BE2C (cell line): ENCODE measurements at regions not wholly inside any gene's neighbourhood (a gene's known extent, or its start where the extent isn't known, plus 50 kb on each side); places are given as distances from the start of the nearest gene placed in this dataset.
A peak's percentile ranks its signal among the peaks of the same experiment; 100 is the strongest.
"Not testable (repeated sequence)": the region's sequence is repeated elsewhere in the genome, so short reads cannot be mapped to it uniquely, and the experiment has no call there.

Source experiments
- DNase-seq: peaks from one replicate; pipeline ENCODE4 v3.0.0-alpha.2; 2020
- H3K27me3 ChIP-seq: fragments of 250-450 bp; sonication (Bioruptor Pico); 2 replicates; pipeline ENCODE4 v1.5.1; 2020; ENCODE audit warnings: mild to moderate bottlenecking
- H3K36me3 ChIP-seq: fragments of 250-450 bp; sonication (Bioruptor Pico); 2 replicates; pipeline ENCODE4 v1.5.1; 2020; ENCODE audit warnings: mild to moderate bottlenecking
- H3K4me1 ChIP-seq: fragments of 250-450 bp; sonication (Bioruptor Pico); 2 replicates; pipeline ENCODE4 v1.5.1; 2020
- H3K4me3 ChIP-seq: 2 replicates; pipeline ENCODE4 v1.5.1; 2011; ENCODE audit warnings: low read depth, low read length
- H3K9me3 ChIP-seq: fragments of 250-450 bp; sonication (Bioruptor Pico); 2 replicates; pipeline ENCODE4 v1.5.1; 2020
- CTCF ChIP-seq: IDR thresholded peaks from 2 replicates; pipeline ENCODE4 v1.5.1; 2012; ENCODE audit warnings: mild to moderate bottlenecking, low read depth, low read length

- no peak for DNase-seq
- Histone ChIP-seq H3K9me3 (no peaks in the 10 kb centered on the region), H3K27me3 (no peaks in the 10 kb centered on the region), H3K36me3 (no peaks in the 10 kb centered on the region), H3K4me3 (no peak overlapping the region), H3K4me1 (no peaks in the 10 kb centered on the region)
- TF ChIP-seq CTCF, result no peak
These were observed 88.3 kb upstream of the NT5E start for GRCh38 chr6:85361643-85362014.

DNA sequence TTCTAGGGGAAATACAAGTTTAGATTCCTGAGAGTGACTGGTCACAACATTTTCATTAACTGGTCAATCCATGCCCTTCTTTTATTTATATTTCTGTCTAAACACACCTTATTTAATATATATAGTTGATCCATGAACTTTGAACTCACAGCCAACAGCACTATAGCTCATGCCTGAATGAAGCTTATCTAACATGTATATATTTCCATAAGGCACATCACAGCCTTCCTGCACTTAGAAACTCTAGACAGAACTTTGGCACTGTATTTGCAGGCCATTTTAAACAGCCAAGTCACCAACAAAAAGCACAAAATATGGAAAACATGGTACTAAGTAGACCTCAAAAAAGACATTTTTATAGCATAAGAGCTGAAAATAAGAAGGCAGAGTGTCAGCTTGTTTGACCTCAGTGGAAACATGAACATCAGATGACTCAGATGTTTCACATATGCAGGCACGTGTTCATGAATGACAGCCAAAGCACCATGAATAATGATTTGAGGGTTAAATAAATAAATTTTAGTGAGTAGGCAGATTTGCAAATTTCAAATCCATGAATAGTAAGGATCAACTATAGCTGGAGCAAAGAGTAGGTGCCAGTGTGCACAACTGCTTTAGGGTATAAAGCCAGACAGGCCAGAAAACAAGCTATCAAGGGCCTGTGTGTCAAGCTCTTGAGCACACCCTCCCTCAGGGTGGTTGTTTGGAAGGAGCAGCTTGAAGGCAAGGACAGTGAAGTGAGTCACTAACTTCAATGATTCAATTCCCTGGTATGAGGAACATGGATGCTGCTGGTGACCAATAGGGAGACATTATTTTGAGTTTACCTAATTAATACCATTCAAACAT lies 88.9 kb upstream of the NT5E start:
- no peak for DNase-seq
- H3K36me3 ChIP-seq, result no peaks in the 10 kb centered on the region
- no peak for TF ChIP-seq CTCF
- no peaks in the 10 kb centered on the region for H3K27me3 ChIP-seq
- H3K4me3 ChIP-seq, result no peak overlapping the region
- H3K9me3 ChIP-seq, result no peaks in the 10 kb centered on the region
- H3K4me1 ChIP-seq, result no peaks in the 10 kb centered on the region

DNA sequence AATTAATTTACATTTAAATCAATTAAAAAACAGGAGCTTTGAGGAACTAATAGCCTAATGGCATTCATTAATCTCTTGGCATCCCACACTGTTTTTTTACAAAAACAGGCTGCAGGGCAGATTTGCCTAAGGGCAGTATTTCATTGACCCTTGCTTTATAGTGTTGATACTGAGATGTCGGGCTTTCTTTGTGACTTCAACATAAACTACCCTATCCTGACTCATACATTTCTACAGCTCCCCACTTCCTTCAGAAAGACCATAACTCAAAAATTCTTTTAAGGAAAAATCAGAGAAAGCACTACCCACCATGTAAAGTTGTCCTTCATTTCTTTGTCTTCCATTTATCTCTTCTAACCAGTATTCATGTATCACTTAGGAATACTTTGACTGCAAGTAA lies 92.2 kb upstream of the NT5E start:
- Histone ChIP-seq H3K4me3 (no peak overlapping the region), H3K27me3 (no peaks in the 10 kb centered on the region), H3K36me3 (no peaks in the 10 kb centered on the region), H3K4me1 (peaks cover 4% of the 10 kb centered on the region; the same call in 1 of the 2 replicates), H3K9me3 (no peaks in the 10 kb centered on the region)
- TF ChIP-seq CTCF, result no peak
- DNase-seq, result no peak

DNA sequence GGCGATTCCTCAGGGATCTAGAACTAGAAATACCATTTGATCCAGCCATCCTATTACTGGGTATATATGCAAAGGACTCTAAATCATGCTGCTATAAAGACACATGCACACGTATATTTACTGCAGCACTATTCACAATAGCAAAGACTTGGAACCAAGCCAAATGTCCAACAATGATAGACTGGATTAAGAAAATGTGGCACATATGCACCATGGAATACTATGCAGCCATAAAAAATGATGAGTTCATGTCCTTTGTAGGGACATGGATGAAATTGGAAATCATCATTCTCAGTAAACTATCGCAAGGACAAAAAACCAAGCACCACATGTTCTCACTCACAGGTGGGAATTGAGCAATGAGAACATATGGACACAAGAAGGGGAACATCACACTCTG lies 93.1 kb upstream of the NT5E start:
- not testable (repeated sequence) for H3K27me3 ChIP-seq, DNase-seq, H3K36me3 ChIP-seq, H3K9me3 ChIP-seq, H3K4me1 ChIP-seq, H3K4me3 ChIP-seq

- no peak for DNase-seq
- H3K36me3 ChIP-seq, result no peaks in the 10 kb centered on the region
- TF ChIP-seq CTCF, result no peak
- no peaks in the 10 kb centered on the region for H3K27me3 ChIP-seq
- H3K9me3 ChIP-seq, result no peaks in the 10 kb centered on the region
- no peak overlapping the region for H3K4me3 ChIP-seq
- H3K4me1 ChIP-seq, result peaks cover 4% of the 10 kb centered on the region; the same call in 1 of the 2 replicates
These were observed 94.1 kb upstream of the NT5E start for GRCh38 chr6:85355816-85356215.

GRCh38 chr6:85354761-85355618 lies 94.9 kb upstream of the NT5E start:
- peak; percentile 93 for TF ChIP-seq CTCF
- DNase-seq, result peak; percentile 75
- Histone ChIP-seq H3K4me3 (no peak overlapping the region), H3K36me3 (no peaks in the 10 kb centered on the region), H3K27me3 (no peaks in the 10 kb centered on the region), H3K9me3 (no peaks in the 10 kb centered on the region), H3K4me1 (peaks cover 4% of the 10 kb centered on the region; the same call in 1 of the 2 replicates)
